ENCODE measurements at regions not wholly inside any gene's neighbourhood (a gene's known extent, or its start where the extent isn't known, plus 50 kb on each side); places are given as distances from the start of the nearest gene placed in this dataset.

- Mint-ChIP-seq H3K9me3 (ENCODE audit: insufficient read depth) (no peaks in the 10 kb centered on the region), H3K4me1 (peaks cover 16% of the 10 kb centered on the region), H3K27me3 (peaks cover 30% of the 10 kb centered on the region), H3K4me3 (no peak overlapping the region), H3K27ac (no peak overlapping the region)
- ChIA-PET POLR2A (no interaction called here), CTCF (no interaction called here)
- no peak overlapping the region for H3K9ac ChIP-seq (ENCODE audit: low read length)
- H3K4me3 ChIP-seq (ENCODE audit: control extremely low read depth in 1 of 5, extremely low read depth in 1 of 5, insufficient read depth in 1 of 5, low read depth in 2 of 5, low read length in 4 of 5), result no peak overlapping the region
- H3K9me3 ChIP-seq (ENCODE audit: control extremely low read depth in 1 of 3, control insufficient read depth in 2 of 3, insufficient read depth in 1 of 3, low read length in 2 of 3), result peaks cover 0 to 28% (median 0%) of the 10 kb centered on the region in 3 donors
- no peaks in the 10 kb centered on the region for H3K36me3 ChIP-seq (replicated peaks in 1 of 2; ENCODE audit: control extremely low read depth in 1 of 2, control insufficient read depth in 1 of 2, extremely low read depth in 1 of 2, insufficient read depth in 2 of 2, low read length in 1 of 2)
- TF ChIP-seq EZH2 (IDR thresholded peaks at IDR 0.05; ENCODE audit: borderline replicate concordance, insufficient read depth, low read depth, low read length, poor library complexity, severe bottlenecking) (no peak), CTCF (IDR thresholded peaks at IDR 0.05) (no peak)
- H4K20me1 ChIP-seq (ENCODE audit: control insufficient read depth, insufficient read depth, low read length, poor library complexity, severe bottlenecking), result no peaks in the 10 kb centered on the region
- DNase-seq (no peak), ATAC-seq (ENCODE audit: low read depth) (no peak)
- H3K79me2 ChIP-seq (ENCODE audit: control insufficient read depth, insufficient read depth, low read length), result no peaks in the 10 kb centered on the region
- intact Hi-C loops (cut with micrococcal nuclease), result no loop called here
- H3K4me1 ChIP-seq (ENCODE audit: control insufficient read depth in 2 of 2, insufficient read depth in 2 of 2, low read length in 2 of 2), result peaks cover 18 to 19% of the 10 kb centered on the region in 2 donors
- H3K27me3 ChIP-seq (replicated peaks in 1 of 4; ENCODE audit: control extremely low read depth in 1 of 4, control insufficient read depth in 3 of 4, insufficient read depth in 4 of 4, low read length in 3 of 4), result peaks cover 0 to 43% (median 16%) of the 10 kb centered on the region in 4 experiments
- no peak overlapping the region for H2AFZ ChIP-seq (ENCODE audit: insufficient read depth, low read depth, low read length, poor library complexity, severe bottlenecking)
- no peak overlapping the region for H3K27ac ChIP-seq (ENCODE audit: low read length in 2 of 2)
- WGBS (ENCODE audit: insufficient coverage), result 78% methylated on average over 6 of the region's 8 CpGs
- H3K4me2 ChIP-seq (replicated peaks; ENCODE audit: low read depth, low read length, poor library complexity, severe bottlenecking), result no peak overlapping the region
These were observed 1385.0 kb downstream of the BRD1 start for GRCh38 chr22:48442663-48443062.

- no peak overlapping the region for H3K4me3 Mint-ChIP-seq
- Histone ChIP-seq H2AFZ (ENCODE audit: insufficient read depth, low read depth, low read length, poor library complexity, severe bottlenecking) (no peak overlapping the region), H3K36me3 (replicated peaks in 1 of 2; ENCODE audit: control extremely low read depth in 1 of 2, control insufficient read depth in 1 of 2, extremely low read depth in 1 of 2, insufficient read depth in 2 of 2, low read length in 1 of 2) (no peaks in the 10 kb centered on the region), H3K27me3 (replicated peaks in 1 of 4; ENCODE audit: control extremely low read depth in 1 of 4, control insufficient read depth in 3 of 4, insufficient read depth in 4 of 4, low read length in 3 of 4) (peaks cover 0 to 39% (median 8%) of the 10 kb centered on the region in 4 experiments), H3K27ac (ENCODE audit: low read length in 2 of 2) (no peak overlapping the region), H3K9ac (ENCODE audit: low read length) (no peak overlapping the region), H3K4me3 (ENCODE audit: control extremely low read depth in 1 of 5, extremely low read depth in 1 of 5, insufficient read depth in 1 of 5, low read depth in 2 of 5, low read length in 4 of 5) (no peak overlapping the region), H3K9me3 (ENCODE audit: control extremely low read depth in 1 of 3, control insufficient read depth in 2 of 3, insufficient read depth in 1 of 3, low read length in 2 of 3) (peaks cover 0 to 28% (median 0%) of the 10 kb centered on the region in 3 donors), H4K20me1 (ENCODE audit: control insufficient read depth, insufficient read depth, low read length, poor library complexity, severe bottlenecking) (no peaks in the 10 kb centered on the region), H3K79me2 (ENCODE audit: control insufficient read depth, insufficient read depth, low read length) (no peaks in the 10 kb centered on the region), H3K4me2 (replicated peaks; ENCODE audit: low read depth, low read length, poor library complexity, severe bottlenecking) (no peak overlapping the region), H3K4me1 (ENCODE audit: control insufficient read depth in 2 of 2, insufficient read depth in 2 of 2, low read length in 2 of 2) (peaks cover 18 to 19% of the 10 kb centered on the region in 2 donors)
- no peak overlapping the region for H3K27ac Mint-ChIP-seq
- ChIA-PET POLR2A (no interaction called here), CTCF (no interaction called here)
- intact Hi-C loops (cut with micrococcal nuclease), result no loop called here
- WGBS (ENCODE audit: insufficient coverage), result 60% methylated on average over 4 of the region's 6 CpGs
- ATAC-seq (ENCODE audit: low read depth) (no peak), DNase-seq (no peak)
- no peaks in the 10 kb centered on the region for H3K9me3 Mint-ChIP-seq (ENCODE audit: insufficient read depth)
- H3K27me3 Mint-ChIP-seq, result peaks cover 37% of the 10 kb centered on the region
- TF ChIP-seq CTCF (IDR thresholded peaks at IDR 0.05), result no peak
- no peak for TF ChIP-seq EZH2 (IDR thresholded peaks at IDR 0.05; ENCODE audit: borderline replicate concordance, insufficient read depth, low read depth, low read length, poor library complexity, severe bottlenecking)
- H3K4me1 Mint-ChIP-seq, result peaks cover 16% of the 10 kb centered on the region
These were observed 1386.2 kb downstream of the BRD1 start for GRCh38 chr22:48441553-48441850.
